Cardiac septum (tissue), 1 donor: ENCODE measurements at regions not wholly inside any gene's neighbourhood (a gene's known extent, or its start where the extent isn't known, plus 50 kb on each side); places are given as distances from the start of the nearest gene placed in this dataset.
"Not testable (repeated sequence)": the region's sequence is repeated elsewhere in the genome, so short reads cannot be mapped to it uniquely, and the experiment has no call there.

Experiments
- DNase-seq: peaks from one replicate; pipeline ENCODE4 v3.0.0-alpha.2; 2020; ENCODE audit warnings: low spot score
- intact Hi-C: fragments of 100-400 bp; cut with DNase I; formaldehyde crosslinking; loops from one replicate; pipeline ENCODE4 v1.14.0; 2022
- donor health status: DM: no; HTN: no; CAD: no.

DNA sequence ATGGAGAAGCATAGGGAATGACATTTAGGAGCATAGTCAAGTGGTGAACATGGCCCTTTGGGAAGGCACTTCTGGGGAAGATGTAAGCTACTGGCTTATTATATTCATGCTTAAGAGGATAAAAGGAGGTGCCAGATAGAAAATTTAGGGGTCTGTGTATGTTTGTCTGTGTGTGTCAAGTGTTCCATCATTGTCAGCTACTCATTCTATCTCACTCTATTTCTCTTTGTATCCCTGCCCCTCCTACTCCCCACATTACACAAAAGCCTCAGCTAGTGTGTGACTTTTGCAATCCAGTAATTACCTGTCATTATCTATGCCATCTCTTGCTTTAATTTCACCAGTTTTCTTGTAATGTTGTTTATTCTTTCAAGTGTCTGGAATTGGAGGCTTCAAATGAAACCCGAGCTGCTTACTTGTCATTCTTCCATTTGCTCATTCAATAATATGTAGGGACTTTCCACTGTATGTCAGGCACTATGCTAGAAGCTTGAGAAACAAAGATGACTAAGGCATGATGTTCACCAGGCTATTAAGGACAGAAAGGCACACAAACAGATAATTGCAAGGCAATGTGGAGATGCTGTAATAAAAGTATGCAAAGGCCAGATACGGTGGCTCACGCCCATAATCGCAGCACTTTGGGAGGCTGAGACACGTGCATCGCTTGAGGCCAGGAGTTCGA lies 229.8 kb upstream of the TEX13C start:
- intact Hi-C loops, result no loop called here
- no peak for DNase-seq

GRCh38 chrX:125093852-125094251 lies 225.8 kb upstream of the TEX13C start:
- no peak for DNase-seq
- intact Hi-C loops, result no loop called here

- intact Hi-C loops, result no loop called here
- DNase-seq, result no peak
Measured at GRCh38 chrX:125094901-125095300, 224.8 kb upstream of the TEX13C start.

GRCh38 chrX:125096469-125096868 lies 223.2 kb upstream of the TEX13C start:
- intact Hi-C loops, result no loop called here
- no peak for DNase-seq

- DNase-seq, result no peak
- intact Hi-C loops, result no loop called here
Measured at GRCh38 chrX:125096870-125097269, 222.8 kb upstream of the TEX13C start.

- DNase-seq, result no peak
- intact Hi-C loops, result no loop called here
Measured at GRCh38 chrX:125101971-125102755, 217.5 kb upstream of the TEX13C start.

DNA sequence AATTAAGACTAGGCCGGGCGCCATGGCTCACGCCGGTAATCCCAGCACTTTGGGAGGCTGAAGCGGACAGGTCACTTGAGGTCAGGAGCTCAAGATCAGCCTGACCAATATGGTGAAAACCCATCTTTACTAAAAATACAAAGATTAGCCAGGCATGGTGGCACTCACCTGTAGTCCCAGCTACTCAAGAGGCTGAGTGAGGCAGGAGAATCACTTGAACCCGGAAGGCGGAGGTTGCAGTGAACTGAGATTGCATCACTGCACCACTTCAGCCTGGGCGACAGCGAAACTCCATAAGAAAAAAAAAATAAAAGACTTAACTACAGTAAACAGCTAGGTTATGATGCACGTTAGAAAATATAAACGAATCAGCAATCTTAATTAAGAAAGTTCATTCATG lies 216.0 kb upstream of the TEX13C start:
- no peak for DNase-seq
- intact Hi-C loops, result no loop called here

GRCh38 chrX:125108921-125109320 lies 210.8 kb upstream of the TEX13C start:
- DNase-seq, result no peak
- intact Hi-C loops, result no loop called here

- intact Hi-C loops, result no loop called here
Measured at GRCh38 chrX:125131164-125131563, 188.5 kb upstream of the TEX13C start.

DNA sequence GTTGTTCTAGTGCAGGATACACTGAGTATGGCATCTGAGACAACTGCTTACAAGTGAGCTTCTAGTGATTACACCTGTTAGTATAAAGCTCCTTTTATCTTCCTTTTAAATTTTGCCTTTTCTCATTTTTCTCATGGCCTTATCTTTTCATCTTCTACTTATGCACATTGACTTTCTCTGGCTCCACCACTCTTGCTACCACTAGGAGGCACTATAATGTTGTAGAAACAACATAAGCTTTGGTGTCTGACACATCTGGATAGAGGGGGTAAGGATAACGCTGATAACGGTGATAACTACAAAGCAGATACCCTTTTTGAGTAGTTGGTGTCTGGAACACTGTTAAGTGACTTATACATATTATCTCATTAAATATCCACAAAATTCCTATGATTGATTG lies 187.4 kb upstream of the TEX13C start:
- intact Hi-C loops, result no loop called here
- DNase-seq, result no peak

More at GRCh38 chrX:125131164-125131563, 188.5 kb upstream of the TEX13C start:
- no peak for DNase-seq

GRCh38 chrX:125137521-125137920 lies 182.2 kb upstream of the TEX13C start:
- DNase-seq, result no peak
- intact Hi-C loops, result no loop called here

DNA sequence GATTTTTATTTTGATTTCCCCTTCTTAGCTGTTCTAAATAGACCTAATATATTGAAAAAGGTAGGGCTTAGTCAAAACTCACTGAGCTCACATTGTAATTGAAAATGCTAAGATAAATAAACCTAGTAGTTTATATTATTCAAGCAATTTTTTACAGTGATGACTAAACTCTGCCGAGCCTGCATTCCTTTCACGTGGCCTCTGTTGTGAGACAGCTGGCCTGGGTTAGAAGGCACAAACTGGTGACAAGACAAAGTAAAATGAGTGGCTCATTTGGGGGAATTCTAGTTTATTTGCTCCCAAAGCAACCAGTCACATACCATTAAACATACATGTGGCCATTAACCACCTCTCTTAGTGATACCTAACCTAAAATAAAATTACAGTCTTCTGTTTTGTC lies 169.4 kb upstream of the TEX13C start:
- intact Hi-C loops, result no loop called here

DNA sequence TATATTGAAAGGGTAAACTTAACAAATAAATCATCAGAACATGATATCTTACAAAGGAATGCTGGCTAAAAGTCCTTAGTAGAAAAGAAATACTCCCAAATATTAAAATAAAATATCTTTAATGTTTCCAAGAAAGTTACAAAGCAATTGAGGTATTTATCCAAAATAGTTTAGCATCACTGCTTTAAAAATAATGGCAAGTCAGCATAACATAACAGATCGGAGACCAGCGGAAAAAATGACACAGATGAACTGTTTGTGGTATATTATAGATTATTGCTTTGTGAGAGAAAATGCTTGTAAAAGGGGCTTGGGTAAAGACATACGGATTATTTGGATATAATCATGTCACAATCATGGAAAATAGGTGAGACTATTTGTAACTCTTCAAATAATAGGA lies 168.5 kb upstream of the TEX13C start:
- DNase-seq, result no peak
- intact Hi-C loops, result no loop called here

More for the DNA sequence above, 169.4 kb upstream of the TEX13C start:
- DNase-seq, result no peak

DNA sequence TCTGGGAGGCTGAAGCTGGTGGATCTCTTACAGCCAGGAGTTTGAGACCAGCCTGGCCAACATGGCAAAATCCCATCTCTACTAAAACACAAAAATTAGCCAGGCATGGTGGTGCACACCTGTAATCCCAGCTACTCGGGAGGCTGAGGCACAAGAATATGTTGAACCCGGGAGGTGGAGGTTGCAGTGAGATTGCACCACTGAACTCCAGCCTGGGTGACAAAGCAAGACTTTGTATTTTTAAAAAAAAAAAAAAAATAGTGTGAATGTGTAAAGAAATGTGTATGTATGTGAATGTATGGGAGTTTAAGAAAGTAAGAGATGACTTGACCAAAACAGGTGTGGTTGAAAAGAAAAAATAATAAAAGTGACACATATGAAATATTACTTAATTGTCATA lies 167.7 kb upstream of the TEX13C start:
- DNase-seq, result no peak

DNA sequence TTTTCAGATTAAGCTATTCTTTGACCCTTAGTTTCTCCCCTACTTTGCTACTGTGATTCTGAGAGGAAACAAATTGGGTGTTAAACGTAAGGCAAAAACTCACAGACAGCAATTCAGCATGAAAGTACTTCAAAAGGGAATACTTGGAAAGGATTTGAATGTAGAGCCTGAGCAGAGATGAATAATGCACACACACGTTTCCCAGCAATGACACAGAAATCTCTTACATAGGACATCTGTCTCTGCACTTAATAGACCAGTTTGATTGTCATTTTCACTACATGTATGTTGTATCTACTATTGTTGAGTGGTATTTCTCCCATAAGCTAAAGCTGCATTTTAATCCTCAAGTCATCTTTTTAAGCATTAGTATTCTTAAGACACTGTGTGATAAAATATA lies 166.1 kb upstream of the TEX13C start:
- DNase-seq, result no peak
- intact Hi-C loops, result no loop called here

More for the DNA sequence above, 167.7 kb upstream of the TEX13C start:
- intact Hi-C loops, result no loop called here

GRCh38 chrX:125154288-125155257 lies 165.1 kb upstream of the TEX13C start:
- intact Hi-C loops, result not testable (repeated sequence)

GRCh38 chrX:125155296-125156033 lies 164.2 kb upstream of the TEX13C start:
- DNase-seq, intact Hi-C loops: not testable (repeated sequence)

More at GRCh38 chrX:125154288-125155257, 165.1 kb upstream of the TEX13C start:
- not testable (repeated sequence) for DNase-seq

DNA sequence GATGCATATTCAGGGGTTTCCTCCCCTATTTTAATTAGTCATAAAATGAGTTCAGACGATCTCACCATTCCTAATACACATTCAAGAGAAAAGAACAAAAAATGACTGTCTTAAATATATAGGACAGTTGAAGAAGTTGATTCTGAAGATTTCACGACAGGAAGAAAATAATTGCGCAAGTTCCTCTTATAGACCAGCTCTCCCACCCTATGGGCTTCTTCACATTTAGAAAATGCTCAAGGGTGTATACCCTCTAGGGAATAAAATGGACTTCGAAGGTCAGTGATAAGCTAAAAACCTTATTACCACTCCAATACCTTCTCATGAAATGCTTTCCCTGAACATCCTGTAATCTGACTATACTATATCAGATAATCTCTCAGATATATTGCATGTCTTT lies 149.2 kb upstream of the TEX13C start:
- intact Hi-C loops, result no loop called here
- DNase-seq, result no peak

DNA sequence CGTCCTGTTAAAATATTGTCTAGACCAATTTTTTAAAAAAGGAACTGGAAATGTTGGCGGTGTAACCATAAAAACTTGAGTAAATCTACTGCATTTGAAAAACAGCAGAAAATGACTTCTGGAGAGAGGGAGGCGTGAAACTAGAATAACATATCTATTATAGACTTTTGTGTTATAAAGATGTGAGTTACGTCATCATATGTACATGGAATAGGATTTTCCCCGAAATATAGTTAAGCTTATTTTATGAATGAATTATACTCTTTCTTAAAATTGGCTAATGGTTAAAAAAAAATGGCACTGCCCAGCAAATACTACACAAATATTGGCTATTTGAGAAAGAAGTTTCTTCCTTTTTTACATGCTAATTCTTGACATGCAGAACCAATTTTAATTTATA lies 147.1 kb upstream of the TEX13C start:
- intact Hi-C loops, result no loop called here
- DNase-seq, result no peak
